Activated B cell treated with CpG ODN at 0.5 μM for 24 hours (primary cell): ENCODE measurements at regions not wholly inside any gene's neighbourhood (a gene's known extent, or its start where the extent isn't known, plus 50 kb on each side); places are given as distances from the start of the nearest gene placed in this dataset.

Experiments
- ATAC-seq: fragments of 200-7000 bp; cut with Tn5 transposase; one replicate; pipeline ENCODE4 v1.10.0; 2021; ENCODE audit warnings: low read depth, mild to moderate bottlenecking, moderate library complexity
- CTCF ChIA-PET: fragments of 350-600 bp; sonication (Branson Sonifier 250); formaldehyde crosslinking; loops from one replicate; lab custom pipeline; 2021; ENCODE audit warnings: antibody characterized with exemption; lab: Charles Lee
- POLR2A ChIA-PET: fragments of 350-600 bp; sonication (Branson Sonifier 250); formaldehyde crosslinking; loops from one replicate; lab custom pipeline; 2021; ENCODE audit warnings: antibody characterized with exemption; lab: Charles Lee
- DNase-seq: peaks from one replicate; pipeline ENCODE4 v3.0.0; 2022
- H3K27ac Mint-ChIP-seq: one replicate; pipeline ENCODE4 v1.8.0; 2020; ENCODE audit warnings: mixed read lengths
- H3K27me3 Mint-ChIP-seq: one replicate; pipeline ENCODE4 v1.8.0; 2021; ENCODE audit warnings: mixed read lengths
- H3K36me3 Mint-ChIP-seq: one replicate; pipeline ENCODE4 v1.8.0; 2021; ENCODE audit warnings: low read depth, mixed read lengths
- H3K4me1 Mint-ChIP-seq: one replicate; pipeline ENCODE4 v1.8.0; 2021; ENCODE audit warnings: mixed read lengths
- H3K4me3 Mint-ChIP-seq: one replicate; pipeline ENCODE4 v1.8.0; 2020; ENCODE audit warnings: mild to moderate bottlenecking, mixed read lengths
- H3K9me3 Mint-ChIP-seq: one replicate; pipeline ENCODE4 v1.8.0; 2020; ENCODE audit warnings: mixed read lengths
- CTCF ChIP-seq: fragments of 200-600 bp; IDR thresholded peaks from one replicate; pipeline ENCODE4 v1.8.0; 2022; ENCODE audit warnings: antibody characterized with exemption, mild to moderate bottlenecking
- intact Hi-C: fragments of 100-400 bp; cut with micrococcal nuclease; formaldehyde crosslinking; loops from one replicate; pipeline ENCODE4 v1.15.1; 2024

GRCh38 chr9:72428329-72428728, 63.3 kb upstream of the ZFAND5 start:
- Mint-ChIP-seq H3K27me3 (no peaks in the 10 kb centered on the region), H3K36me3 (no peaks in the 10 kb centered on the region), H3K4me1 (peaks cover 3% of the 10 kb centered on the region), H3K4me3 (no peak overlapping the region), H3K27ac (no peak overlapping the region), H3K9me3 (no peaks in the 10 kb centered on the region)
- no peak for TF ChIP-seq CTCF
- ChIA-PET POLR2A (no interaction called here), CTCF (no interaction called here)
- no peak for ATAC-seq
- no peak for DNase-seq
- intact Hi-C loops: no loop called here

- H3K4me3 Mint-ChIP-seq: no peak overlapping the region
- intact Hi-C loops: no loop called here
- ATAC-seq: no peak
- no peak overlapping the region for H3K27ac Mint-ChIP-seq
- H3K4me1 Mint-ChIP-seq: peaks cover 3% of the 10 kb centered on the region
- TF ChIP-seq CTCF: no peak
- POLR2A ChIA-PET: no interaction called here
- DNase-seq: no peak
- H3K9me3 Mint-ChIP-seq: no peaks in the 10 kb centered on the region
- H3K36me3 Mint-ChIP-seq: no peaks in the 10 kb centered on the region
- CTCF ChIA-PET: no interaction called here
- H3K27me3 Mint-ChIP-seq: no peaks in the 10 kb centered on the region
Measured at GRCh38 chr9:72427801-72428200, 62.8 kb upstream of the ZFAND5 start.

- TF ChIP-seq CTCF: no peak
- no peaks in the 10 kb centered on the region for H3K9me3 Mint-ChIP-seq
- POLR2A ChIA-PET: no interaction called here
- H3K27ac Mint-ChIP-seq: no peak overlapping the region
- H3K27me3 Mint-ChIP-seq: no peaks in the 10 kb centered on the region
- intact Hi-C loops: loop anchor here (5.0 kb wide), 1 partner anchor 37 kb away; no protein-coding TSS in a partner anchor
- no peak for DNase-seq
- ATAC-seq: no peak
- CTCF ChIA-PET: no interaction called here
- no peak overlapping the region for H3K4me3 Mint-ChIP-seq
- H3K4me1 Mint-ChIP-seq: peaks cover 3% of the 10 kb centered on the region
- H3K36me3 Mint-ChIP-seq: no peaks in the 10 kb centered on the region
Measured at GRCh38 chr9:72424131-72424530, 59.1 kb upstream of the ZFAND5 start.

GRCh38 chr9:72422214-72422613, 57.2 kb upstream of the ZFAND5 start:
- CTCF ChIA-PET: no interaction called here
- intact Hi-C loops: loop anchor here (5.0 kb wide), 1 partner anchor 35 kb away; no protein-coding TSS in a partner anchor

GRCh38 chr9:72420783-72421182, 55.8 kb upstream of the ZFAND5 start:
- Mint-ChIP-seq H3K27me3 (no peaks in the 10 kb centered on the region), H3K36me3 (no peaks in the 10 kb centered on the region), H3K9me3 (no peaks in the 10 kb centered on the region), H3K4me3 (no peak overlapping the region), H3K4me1 (peaks cover 3% of the 10 kb centered on the region), H3K27ac (no peak overlapping the region)
- ATAC-seq (no peak), DNase-seq (no peak)
- ChIA-PET POLR2A (no interaction called here), CTCF (interaction anchor here (1.0 kb wide), 1 partner anchor 15 kb away, joined by 3 read pairs; no protein-coding TSS in a partner anchor)
- no peak for TF ChIP-seq CTCF
- intact Hi-C loops: loop anchor here (5.0 kb wide), 1 partner anchor 33 kb away; no protein-coding TSS in a partner anchor

More at GRCh38 chr9:72422214-72422613, 57.2 kb upstream of the ZFAND5 start:
- DNase-seq: no peak
- no peak for TF ChIP-seq CTCF
- H3K4me1 Mint-ChIP-seq: peaks cover 3% of the 10 kb centered on the region
- no peak overlapping the region for H3K27ac Mint-ChIP-seq
- no peak for ATAC-seq
- POLR2A ChIA-PET: interaction anchor here (1.2 kb wide), 1 partner anchor 57 kb away, joined by 5 read pairs; the partner anchor contains the start of gene ZFAND5
- H3K27me3 Mint-ChIP-seq: no peaks in the 10 kb centered on the region
- H3K9me3 Mint-ChIP-seq: no peaks in the 10 kb centered on the region
- no peaks in the 10 kb centered on the region for H3K36me3 Mint-ChIP-seq
- no peak overlapping the region for H3K4me3 Mint-ChIP-seq
